GM12878 (cell line): ENCODE measurements at regions not wholly inside any gene's neighbourhood (a gene's known extent, or its start where the extent isn't known, plus 50 kb on each side); places are given as distances from the start of the nearest gene placed in this dataset.

Source experiments
- CHD2 ChIP-seq: IDR thresholded peaks from 2 replicates; pipeline ENCODE4 v1.6.1; 2011; ENCODE audit warnings: low read depth, low read length, improper control_type of control experiment, borderline replicate concordance
- EP300 ChIP-seq, 2 experiments: fragments of 150-350 bp in 1 of 2; IDR thresholded peaks; 2 replicates each; pipeline ENCODE4 v1.6.1; 2011 to 2012; ENCODE audit warnings: low read depth in 2 of 2, low read length in 2 of 2, borderline replicate concordance in 1 of 2, improper control_type of control experiment in 1 of 2, inconsistent platforms in 1 of 2; ENCODE audit not compliant: control insufficient read depth in 1 of 2
- FOS ChIP-seq: IDR thresholded peaks from 3 replicates; pipeline ENCODE4 v1.6.1; 2011; ENCODE audit warnings: borderline replicate concordance; ENCODE audit not compliant: insufficient read length; ENCODE audit errors: extremely low read depth
- POLR2A ChIP-seq: IDR thresholded peaks from 2 replicates; pipeline ENCODE4 v1.6.1; 2011; ENCODE audit warnings: low read depth, mild to moderate bottlenecking, low read length
- TF ChIP-seq, protein P1 (sequence below): IDR thresholded peaks from 2 replicates; pipeline ENCODE4 v1.6.1; 2012; ENCODE audit warnings: low read depth, low read length, improper control_type of control experiment
- TF ChIP-seq, protein P2 (sequence below), 3 experiments: IDR thresholded peaks in 2 of 3; conservative IDR thresholded peaks in 1 of 3; 2 replicates each; pipeline ENCODE4 v1.5.1; 2011; ENCODE audit warnings: low read depth in 3 of 3, low read length in 3 of 3, mild to moderate bottlenecking in 3 of 3, control low read depth in 2 of 3, moderate library complexity in 2 of 3, inconsistent platforms in 1 of 3, mixed read lengths in 1 of 3; ENCODE audit not compliant: control insufficient read depth in 2 of 3, insufficient read depth in 1 of 3; ENCODE audit errors: extremely low read depth in 1 of 3

DNA sequence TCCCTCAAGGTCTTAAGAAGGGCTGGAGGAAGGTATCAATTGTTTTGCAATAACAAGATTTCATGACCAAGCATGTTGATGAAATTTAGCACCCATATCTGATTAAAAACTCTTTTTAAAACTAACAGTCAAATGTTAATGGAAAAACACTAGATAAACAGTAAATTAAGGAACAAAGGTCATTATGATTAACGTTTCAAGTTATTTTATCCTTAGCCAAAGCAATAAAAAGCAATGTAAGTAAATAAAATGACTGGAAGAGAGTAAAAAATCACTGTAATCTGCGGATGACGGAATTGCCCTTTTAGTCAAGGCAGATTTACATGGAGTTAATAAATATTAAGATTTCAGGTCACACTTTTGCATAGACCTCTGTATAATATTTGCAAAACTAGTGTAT lies 179.5 kb upstream of the KLF6 start:
- TF ChIP-seq, protein P1, sequence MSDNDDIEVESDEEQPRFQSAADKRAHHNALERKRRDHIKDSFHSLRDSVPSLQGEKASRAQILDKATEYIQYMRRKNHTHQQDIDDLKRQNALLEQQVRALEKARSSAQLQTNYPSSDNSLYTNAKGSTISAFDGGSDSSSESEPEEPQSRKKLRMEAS: no peak
- TF ChIP-seq, protein P2, sequence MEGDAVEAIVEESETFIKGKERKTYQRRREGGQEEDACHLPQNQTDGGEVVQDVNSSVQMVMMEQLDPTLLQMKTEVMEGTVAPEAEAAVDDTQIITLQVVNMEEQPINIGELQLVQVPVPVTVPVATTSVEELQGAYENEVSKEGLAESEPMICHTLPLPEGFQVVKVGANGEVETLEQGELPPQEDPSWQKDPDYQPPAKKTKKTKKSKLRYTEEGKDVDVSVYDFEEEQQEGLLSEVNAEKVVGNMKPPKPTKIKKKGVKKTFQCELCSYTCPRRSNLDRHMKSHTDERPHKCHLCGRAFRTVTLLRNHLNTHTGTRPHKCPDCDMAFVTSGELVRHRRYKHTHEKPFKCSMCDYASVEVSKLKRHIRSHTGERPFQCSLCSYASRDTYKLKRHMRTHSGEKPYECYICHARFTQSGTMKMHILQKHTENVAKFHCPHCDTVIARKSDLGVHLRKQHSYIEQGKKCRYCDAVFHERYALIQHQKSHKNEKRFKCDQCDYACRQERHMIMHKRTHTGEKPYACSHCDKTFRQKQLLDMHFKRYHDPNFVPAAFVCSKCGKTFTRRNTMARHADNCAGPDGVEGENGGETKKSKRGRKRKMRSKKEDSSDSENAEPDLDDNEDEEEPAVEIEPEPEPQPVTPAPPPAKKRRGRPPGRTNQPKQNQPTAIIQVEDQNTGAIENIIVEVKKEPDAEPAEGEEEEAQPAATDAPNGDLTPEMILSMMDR (IDR thresholded peaks at IDR 0.05 in 2 of 3, conservative IDR thresholded peaks at IDR 0.05 in 1 of 3; ENCODE audit: control insufficient read depth in 2 of 3, extremely low read depth in 1 of 3, insufficient read depth in 1 of 3, low read depth in 3 of 3, low read length in 3 of 3): no peak
- TF ChIP-seq POLR2A (no peak), CHD2 (no peak), FOS (no peak), EP300 (IDR thresholded peaks at IDR 0.05; ENCODE audit: borderline replicate concordance in 1 of 2, control insufficient read depth in 1 of 2, low read depth in 2 of 2, low read length in 2 of 2) (no peak)
